Esophagus (tissue), 2 donors: ENCODE measurements at regions not wholly inside any gene's neighbourhood (a gene's known extent, or its start where the extent isn't known, plus 50 kb on each side); places are given as distances from the start of the nearest gene placed in this dataset.

Experiments used
- H3K27ac ChIP-seq, 2 donors: one replicate each; pipeline ENCODE4 v1.5.1; 2013; ENCODE audit warnings: low read depth in 2 of 2, mild to moderate bottlenecking in 2 of 2, inconsistent platforms in 1 of 2, low read length in 1 of 2, moderate library complexity in 1 of 2
- H3K27me3 ChIP-seq, 2 donors: one replicate each; pipeline ENCODE4 v1.6.1; 2013; ENCODE audit warnings: low read length in 2 of 2, control low read depth in 1 of 2, mild to moderate bottlenecking in 1 of 2; ENCODE audit not compliant: insufficient read depth in 2 of 2, control insufficient read depth in 1 of 2
- H3K36me3 ChIP-seq, 2 donors: one replicate each; pipeline ENCODE4 v1.6.1; 2013; ENCODE audit warnings: low read length in 1 of 2; ENCODE audit not compliant: control insufficient read depth in 2 of 2, insufficient read depth in 2 of 2
- H3K4me1 ChIP-seq, 2 donors: one replicate each; pipeline ENCODE4 v1.6.1; 2013; ENCODE audit warnings: low read length in 1 of 2; ENCODE audit not compliant: control insufficient read depth in 2 of 2, insufficient read depth in 2 of 2
- H3K4me3 ChIP-seq, 2 donors: one replicate each; pipeline ENCODE4 v1.5.1; 2013; ENCODE audit warnings: low read length in 2 of 2, mild to moderate bottlenecking in 2 of 2, low read depth in 1 of 2, moderate library complexity in 1 of 2
- H3K9me3 ChIP-seq, 2 donors: one replicate each; pipeline ENCODE4 v1.6.1; 2013; ENCODE audit warnings: mild to moderate bottlenecking in 2 of 2, low read depth in 1 of 2, low read length in 1 of 2, moderate library complexity in 1 of 2; ENCODE audit not compliant: control insufficient read depth in 2 of 2, insufficient read depth in 1 of 2
- WGBS, 2 donors: extraction: QIAGEN DNeasy Blood & Tissue Kit; methylation state at CpG; one replicate each; pipeline ENCODE4 v1.1.7; 2013; 5-methylcytosine and 5-hydroxymethylcytosine counted together
- donor health status: healthy with polysubstance abuse.
- donor health status: Bipolar disorder and iron deficiency.

DNA sequence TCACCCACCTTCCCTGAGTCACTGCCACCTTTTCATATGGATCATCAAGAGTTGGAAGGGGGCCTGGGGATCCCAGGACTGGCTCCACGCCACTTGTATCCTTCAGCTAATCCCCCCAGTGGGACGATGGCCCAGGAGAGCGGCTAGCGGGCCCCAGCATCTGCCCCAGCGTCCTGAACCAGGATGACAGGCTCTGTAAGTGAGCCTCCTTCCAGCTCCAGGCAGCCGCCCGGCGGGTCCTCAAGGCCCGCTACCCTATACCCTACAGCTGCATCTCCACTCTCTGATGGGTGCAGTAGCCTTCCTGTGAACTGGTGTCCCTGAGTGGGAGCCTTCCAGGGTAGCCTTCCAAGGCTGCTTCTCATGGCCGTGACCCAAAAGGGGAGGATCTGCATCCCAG is 183.1 kb downstream of the ATG4C start:
- peaks cover 0 to 2% of the 10 kb centered on the region in 2 donors for H3K9me3 ChIP-seq
- H3K36me3 ChIP-seq: no peaks in the 10 kb centered on the region
- H3K27me3 ChIP-seq: no peaks in the 10 kb centered on the region
- H3K4me1 ChIP-seq: no peaks in the 10 kb centered on the region
- no peak overlapping the region for H3K27ac ChIP-seq
- WGBS, 2 donors: 88 to 94% methylated on average over 10 of the region's 10 CpGs
- H3K4me3 ChIP-seq: no peak overlapping the region

DNA sequence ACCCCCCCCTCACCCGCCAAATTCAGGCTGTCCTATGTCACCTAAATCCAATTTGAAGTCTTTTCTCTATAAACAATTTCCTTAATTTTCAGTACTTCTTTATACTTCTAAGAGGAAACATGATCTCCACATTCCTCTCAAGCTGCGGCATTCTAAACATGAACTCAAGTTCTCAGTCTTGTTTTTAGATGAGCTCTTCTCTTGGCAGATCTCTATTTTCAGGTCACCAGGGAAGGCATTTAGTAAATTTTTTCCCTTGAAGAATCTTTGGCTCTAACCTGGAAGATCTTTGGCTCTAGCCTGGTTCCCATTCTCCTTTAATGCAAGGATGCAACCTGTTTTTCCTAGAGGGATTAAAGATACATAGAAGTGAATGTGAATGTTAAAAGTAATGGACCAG is 193.4 kb downstream of the ATG4C start:
- Histone ChIP-seq H3K27ac (no peak overlapping the region), H3K9me3 (no peaks in the 10 kb centered on the region), H3K36me3 (no peaks in the 10 kb centered on the region), H3K27me3 (no peaks in the 10 kb centered on the region), H3K4me1 (no peaks in the 10 kb centered on the region), H3K4me3 (no peak overlapping the region)
- 65 to 67% methylated on average over 2 of the region's 2 CpGs for WGBS, 2 donors

DNA sequence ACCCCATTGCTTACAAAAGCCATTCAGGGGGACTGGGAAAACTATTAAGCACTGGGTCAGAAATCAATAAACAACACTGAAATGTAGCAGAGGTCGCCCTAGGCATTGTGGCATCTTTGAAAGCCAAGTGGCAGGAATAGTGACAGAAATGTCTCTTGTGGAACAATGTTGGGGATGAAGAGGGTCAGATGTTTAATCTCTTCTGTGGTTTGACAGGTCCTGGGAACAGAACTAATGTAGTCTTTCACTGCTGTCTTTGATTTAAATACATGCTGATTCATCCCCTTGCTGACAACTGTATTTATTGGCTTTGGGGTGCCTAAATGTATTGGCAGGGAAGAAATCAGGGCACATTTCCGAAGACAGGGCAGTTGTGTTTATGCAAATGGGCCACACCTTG is 194.8 kb downstream of the ATG4C start:
- Histone ChIP-seq H3K4me1 (no peaks in the 10 kb centered on the region), H3K27me3 (no peaks in the 10 kb centered on the region), H3K9me3 (no peaks in the 10 kb centered on the region), H3K27ac (no peak overlapping the region), H3K36me3 (no peaks in the 10 kb centered on the region), H3K4me3 (no peak overlapping the region)
- WGBS, 2 donors: 71 to 74% methylated on average over 2 of the region's 2 CpGs

DNA sequence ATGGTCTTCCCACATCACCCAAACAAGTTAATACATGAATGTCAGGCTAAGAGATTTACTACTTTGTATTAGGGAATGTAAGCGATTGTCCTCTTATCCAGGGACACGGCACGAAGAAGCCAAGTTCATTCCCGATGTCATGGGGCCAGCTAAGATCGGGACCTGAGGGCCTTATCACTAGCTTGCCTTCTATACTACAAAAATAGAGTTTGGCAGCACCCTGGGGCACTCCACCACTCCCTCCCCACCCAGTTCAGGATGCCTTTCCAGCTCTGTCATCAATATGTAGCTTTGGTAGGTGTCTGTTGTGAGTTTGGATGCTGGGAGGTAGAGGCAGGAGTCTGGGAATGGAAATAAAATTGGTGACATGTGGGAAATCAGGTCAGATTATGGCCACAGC is 197.5 kb downstream of the ATG4C start:
- 88 to 90% methylated on average over 5 of the region's 5 CpGs for WGBS, 2 donors
- Histone ChIP-seq H3K27ac (no peak overlapping the region), H3K36me3 (no peaks in the 10 kb centered on the region), H3K9me3 (no peaks in the 10 kb centered on the region), H3K4me1 (no peaks in the 10 kb centered on the region), H3K27me3 (no peaks in the 10 kb centered on the region), H3K4me3 (no peak overlapping the region)

DNA sequence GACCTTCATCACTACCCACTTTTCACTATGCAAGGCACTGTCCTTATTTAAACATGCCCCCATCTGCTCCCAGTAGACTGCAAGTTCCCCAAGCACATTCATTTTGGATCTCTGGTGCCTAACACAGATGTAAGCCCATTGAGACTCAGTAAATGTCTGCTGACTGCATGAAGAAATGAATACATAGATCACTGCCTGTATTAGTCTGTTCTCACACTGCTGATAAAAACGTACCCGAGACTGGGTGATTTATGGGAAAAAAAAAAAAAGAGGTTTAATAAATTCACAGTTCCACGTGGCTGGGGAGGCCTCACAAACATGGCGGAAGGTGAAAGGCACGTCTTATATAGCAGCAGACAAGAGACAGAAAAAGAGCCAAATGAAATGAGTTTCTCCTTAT is 204.9 kb downstream of the ATG4C start:
- Histone ChIP-seq H3K36me3 (no peaks in the 10 kb centered on the region), H3K4me1 (no peaks in the 10 kb centered on the region), H3K4me3 (no peak overlapping the region), H3K9me3 (no peaks in the 10 kb centered on the region), H3K27ac (no peak overlapping the region), H3K27me3 (no peaks in the 10 kb centered on the region)
- WGBS, 2 donors: 78 to 83% methylated on average over 5 of the region's 5 CpGs

DNA sequence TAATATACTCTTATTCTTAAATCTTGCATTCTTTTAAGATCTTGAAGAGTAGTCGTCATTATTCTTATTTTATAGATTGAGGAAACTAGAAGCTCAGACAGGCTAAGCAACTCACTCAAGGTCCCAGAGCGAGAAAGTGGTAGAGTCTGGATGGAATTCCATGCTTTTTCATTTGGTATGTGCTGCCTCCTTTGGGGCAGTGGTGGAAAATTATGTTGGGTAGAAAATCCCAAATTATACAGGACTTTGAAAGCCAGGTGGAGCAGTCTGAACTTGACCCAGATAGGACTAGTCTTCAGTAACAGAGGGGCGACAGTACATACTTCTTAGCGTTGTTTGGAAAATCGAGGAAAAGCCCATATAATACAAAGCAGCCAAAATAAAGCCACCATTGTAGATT is 205.6 kb downstream of the ATG4C start:
- no peaks in the 10 kb centered on the region for H3K9me3 ChIP-seq
- no peak overlapping the region for H3K4me3 ChIP-seq
- H3K27ac ChIP-seq: no peak overlapping the region
- no peaks in the 10 kb centered on the region for H3K4me1 ChIP-seq
- 79 to 83% methylated on average over 5 of the region's 5 CpGs for WGBS, 2 donors
- H3K36me3 ChIP-seq: no peaks in the 10 kb centered on the region
- no peaks in the 10 kb centered on the region for H3K27me3 ChIP-seq

DNA sequence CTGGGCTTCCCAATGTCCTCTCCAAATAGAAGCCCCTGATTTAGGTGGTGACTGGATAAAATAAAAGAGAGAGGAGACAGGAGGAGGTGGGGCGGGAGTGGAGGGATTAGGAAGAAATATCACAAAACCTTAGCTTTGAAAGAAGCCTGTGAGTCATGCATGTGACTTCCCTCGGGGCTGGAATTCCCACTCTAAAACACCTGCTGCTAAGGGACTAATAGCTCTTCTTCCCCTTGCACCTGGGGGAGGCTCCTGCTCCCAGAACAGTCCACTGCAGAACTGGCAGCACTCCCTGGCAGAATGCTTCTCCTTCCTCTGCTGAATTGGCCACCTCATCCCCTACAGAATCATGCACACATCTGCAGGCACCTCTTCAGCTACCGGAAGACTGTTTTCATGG is 207.2 kb downstream of the ATG4C start:
- H3K9me3 ChIP-seq: no peaks in the 10 kb centered on the region
- H3K27ac ChIP-seq: no peak overlapping the region
- H3K4me1 ChIP-seq: no peaks in the 10 kb centered on the region
- H3K27me3 ChIP-seq: no peaks in the 10 kb centered on the region
- 40 to 44% methylated on average over 3 of the region's 3 CpGs for WGBS, 2 donors
- no peak overlapping the region for H3K4me3 ChIP-seq
- H3K36me3 ChIP-seq: no peaks in the 10 kb centered on the region

DNA sequence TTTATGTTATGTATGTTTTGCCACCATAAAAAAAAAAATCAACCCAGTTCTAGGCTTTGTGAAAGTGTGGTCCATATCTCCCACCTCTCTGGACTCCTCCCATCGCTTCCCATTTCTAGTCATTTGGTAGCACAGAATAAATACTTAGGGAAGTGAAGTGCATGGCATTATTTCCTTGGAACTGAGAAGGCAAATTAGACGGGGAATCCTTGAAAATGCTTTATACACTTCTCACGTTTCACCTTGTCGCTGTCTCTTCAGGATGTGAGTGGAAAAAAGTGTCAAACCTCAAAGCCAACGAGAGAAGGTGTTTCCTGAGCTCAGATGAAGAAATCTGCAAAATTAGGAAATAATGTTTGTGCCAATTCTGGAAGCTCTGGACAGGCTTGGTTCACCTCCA is 209.9 kb downstream of the ATG4C start:
- WGBS, 2 donors: 68 to 75% methylated on average over 5 of the region's 5 CpGs
- Histone ChIP-seq H3K9me3 (no peaks in the 10 kb centered on the region), H3K4me3 (no peak overlapping the region)

DNA sequence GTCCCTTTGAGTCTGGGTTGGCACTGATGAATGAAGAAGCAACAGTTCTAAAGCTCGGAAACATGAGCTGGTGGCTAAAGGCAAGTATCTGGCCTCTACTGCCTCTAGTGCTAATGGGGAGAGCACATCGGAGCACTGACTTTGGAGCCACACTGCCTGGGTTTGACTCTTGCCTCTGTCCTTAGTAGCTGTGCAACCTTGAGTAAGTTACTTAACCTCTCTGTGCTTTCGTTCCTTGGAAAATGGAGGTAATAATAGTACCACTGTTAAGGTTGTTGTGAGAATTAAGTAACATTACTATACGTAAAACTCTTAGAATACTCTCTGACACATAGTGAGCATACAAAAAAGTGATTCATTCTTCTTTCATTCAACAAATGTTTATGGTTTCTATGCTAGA is 211.2 kb downstream of the ATG4C start:
- no peaks in the 10 kb centered on the region for H3K9me3 ChIP-seq
- no peaks in the 10 kb centered on the region for H3K27me3 ChIP-seq
- H3K36me3 ChIP-seq: no peaks in the 10 kb centered on the region
- 76 to 78% methylated on average over 4 of the region's 4 CpGs for WGBS, 2 donors
- no peak overlapping the region for H3K4me3 ChIP-seq
- no peak overlapping the region for H3K27ac ChIP-seq
- no peaks in the 10 kb centered on the region for H3K4me1 ChIP-seq

More for the DNA sequence above, 209.9 kb downstream of the ATG4C start:
- H3K27me3 ChIP-seq: no peaks in the 10 kb centered on the region
- H3K27ac ChIP-seq: no peak overlapping the region
- H3K4me1 ChIP-seq: no peaks in the 10 kb centered on the region
- H3K36me3 ChIP-seq: no peaks in the 10 kb centered on the region

DNA sequence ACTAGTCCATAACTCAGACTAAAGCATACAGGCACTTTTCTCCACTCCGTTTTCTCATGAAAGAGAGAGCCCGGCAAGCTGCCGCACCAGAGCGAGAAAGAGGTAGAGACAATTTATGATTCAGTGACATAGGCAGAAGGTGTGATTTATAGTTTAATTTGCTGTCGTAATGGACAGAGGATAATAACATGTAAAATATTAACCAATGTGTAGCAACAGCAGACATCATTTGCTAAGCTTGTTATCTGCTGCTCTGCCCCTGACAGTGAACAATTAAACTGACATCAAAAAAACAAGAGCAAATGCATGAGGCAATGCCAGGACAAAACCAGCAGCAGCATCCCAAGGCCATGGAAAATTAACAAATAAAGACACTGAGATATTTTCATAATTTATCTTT is 214.0 kb downstream of the ATG4C start:
- Histone ChIP-seq H3K36me3 (no peaks in the 10 kb centered on the region), H3K9me3 (no peaks in the 10 kb centered on the region)
- 77 to 83% methylated on average over 5 of the region's 5 CpGs for WGBS, 2 donors

More for the DNA sequence above, 214.0 kb downstream of the ATG4C start:
- Histone ChIP-seq H3K27ac (no peak overlapping the region), H3K27me3 (no peaks in the 10 kb centered on the region), H3K4me3 (no peak overlapping the region), H3K4me1 (no peaks in the 10 kb centered on the region)
